DMS53 treated with DMSO at 0.1 percent for 48 hours (cell line): ENCODE measurements at regions not wholly inside any gene's neighbourhood (a gene's known extent, or its start where the extent isn't known, plus 50 kb on each side); places are given as distances from the start of the nearest gene placed in this dataset.
"Not testable (repeated sequence)": the region's sequence is repeated elsewhere in the genome, so short reads cannot be mapped to it uniquely, and the experiment has no call there.

Source experiments
- DNase-seq: peaks from one replicate; lab custom pipeline; 2025; ENCODE audit not compliant: unreplicated experiment; lab: John Stamatoyannopoulos, UW

GRCh38 chr10:33485276-33485675 is 150.8 kb upstream of the NRP1 start:
- no peak for DNase-seq

GRCh38 chr10:33484787-33485186 is 150.3 kb upstream of the NRP1 start:
- no peak for DNase-seq

- peak; percentile 41 for DNase-seq
Measured at GRCh38 chr10:33483816-33484190, 149.3 kb upstream of the NRP1 start.

GRCh38 chr10:33483124-33483815 is 148.8 kb upstream of the NRP1 start:
- peak; percentile 41 for DNase-seq

- DNase-seq, result no peak
Measured at GRCh38 chr10:33482486-33482885, 148.0 kb upstream of the NRP1 start.

GRCh38 chr10:33481184-33481583 is 146.7 kb upstream of the NRP1 start:
- no peak for DNase-seq

GRCh38 chr10:33480417-33480816 is 145.9 kb upstream of the NRP1 start:
- not testable (repeated sequence) for DNase-seq

GRCh38 chr10:33478675-33479125 is 144.2 kb upstream of the NRP1 start:
- DNase-seq, result peak; percentile 2

- no peak for DNase-seq
Measured at GRCh38 chr10:33478089-33478674, 143.7 kb upstream of the NRP1 start.

- DNase-seq, result no peak
Measured at GRCh38 chr10:33477291-33478088, 143.0 kb upstream of the NRP1 start.

- DNase-seq, result no peak
Measured at GRCh38 chr10:33476757-33477273, 142.3 kb upstream of the NRP1 start.

GRCh38 chr10:33473688-33474087 is 139.2 kb upstream of the NRP1 start:
- no peak for DNase-seq

GRCh38 chr10:33468006-33468405 is 133.5 kb upstream of the NRP1 start:
- not testable (repeated sequence) for DNase-seq

- no peak for DNase-seq
Measured at GRCh38 chr10:33465747-33466146, 131.3 kb upstream of the NRP1 start.

- DNase-seq, result no peak
Measured at GRCh38 chr10:33463011-33463410, 128.5 kb upstream of the NRP1 start.

GRCh38 chr10:33461295-33461640 is 126.8 kb upstream of the NRP1 start:
- no peak for DNase-seq

GRCh38 chr10:33460505-33461294 is 126.2 kb upstream of the NRP1 start:
- no peak for DNase-seq

- DNase-seq, result no peak
Measured at GRCh38 chr10:33459602-33460001, 125.1 kb upstream of the NRP1 start.

GRCh38 chr10:33455029-33455428 is 120.6 kb upstream of the NRP1 start:
- no peak for DNase-seq

- DNase-seq, result no peak
Measured at GRCh38 chr10:33454554-33454953, 120.1 kb upstream of the NRP1 start.
